ENCODE measurements at regions not wholly inside any gene's neighbourhood (a gene's known extent, or its start where the extent isn't known, plus 50 kb on each side); places are given as distances from the start of the nearest gene placed in this dataset.

GRCh38 chr5:19352120-19352519 is 635.9 kb downstream of the CDH18 start:
- TF ChIP-seq CTCF (IDR thresholded peaks at IDR 0.05) (no peak), POLR2A (IDR thresholded peaks at IDR 0.05) (no peak)
